ENCODE measurements at regions not wholly inside any gene's neighbourhood (a gene's known extent, or its start where the extent isn't known, plus 50 kb on each side); places are given as distances from the start of the nearest gene placed in this dataset.

DNA sequence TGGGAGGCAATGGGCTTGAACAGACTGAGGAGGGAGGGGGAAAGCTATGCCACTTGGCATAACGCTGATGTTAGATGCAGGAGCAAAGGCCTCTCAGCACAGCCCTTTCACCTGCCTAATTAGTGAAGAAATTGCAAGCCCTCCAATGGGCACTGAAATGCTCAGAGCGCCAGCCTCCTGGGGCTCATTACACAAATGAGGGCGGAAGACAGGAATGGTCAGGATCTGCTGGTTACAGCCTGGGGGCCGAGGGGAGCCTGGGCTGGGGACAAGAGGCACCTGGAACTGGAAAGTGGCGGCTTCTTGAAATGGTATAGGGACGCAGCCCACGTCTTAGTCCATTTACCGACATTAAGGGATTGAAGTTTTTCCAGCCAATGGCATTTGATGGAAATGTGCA, 50.2 kb upstream of the PLET1 start:
- DNase-seq (ENCODE audit: extremely low spot score): no peak
- CTCF ChIA-PET: no interaction called here
- no peak for TF ChIP-seq HDGF (IDR thresholded peaks at IDR 0.05; ENCODE audit: borderline replicate concordance)
- TF ChIP-seq CTBP1 (IDR thresholded peaks at IDR 0.05; ENCODE audit: borderline replicate concordance): no peak
- TF ChIP-seq, protein P1, sequence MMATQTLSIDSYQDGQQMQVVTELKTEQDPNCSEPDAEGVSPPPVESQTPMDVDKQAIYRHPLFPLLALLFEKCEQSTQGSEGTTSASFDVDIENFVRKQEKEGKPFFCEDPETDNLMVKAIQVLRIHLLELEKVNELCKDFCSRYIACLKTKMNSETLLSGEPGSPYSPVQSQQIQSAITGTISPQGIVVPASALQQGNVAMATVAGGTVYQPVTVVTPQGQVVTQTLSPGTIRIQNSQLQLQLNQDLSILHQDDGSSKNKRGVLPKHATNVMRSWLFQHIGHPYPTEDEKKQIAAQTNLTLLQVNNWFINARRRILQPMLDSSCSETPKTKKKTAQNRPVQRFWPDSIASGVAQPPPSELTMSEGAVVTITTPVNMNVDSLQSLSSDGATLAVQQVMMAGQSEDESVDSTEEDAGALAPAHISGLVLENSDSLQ (IDR thresholded peaks at IDR 0.05): no peak
- no peak for TF ChIP-seq LEF1 (IDR thresholded peaks at IDR 0.05; ENCODE audit: borderline replicate concordance)
- POLR2A ChIA-PET: no interaction called here

DNA sequence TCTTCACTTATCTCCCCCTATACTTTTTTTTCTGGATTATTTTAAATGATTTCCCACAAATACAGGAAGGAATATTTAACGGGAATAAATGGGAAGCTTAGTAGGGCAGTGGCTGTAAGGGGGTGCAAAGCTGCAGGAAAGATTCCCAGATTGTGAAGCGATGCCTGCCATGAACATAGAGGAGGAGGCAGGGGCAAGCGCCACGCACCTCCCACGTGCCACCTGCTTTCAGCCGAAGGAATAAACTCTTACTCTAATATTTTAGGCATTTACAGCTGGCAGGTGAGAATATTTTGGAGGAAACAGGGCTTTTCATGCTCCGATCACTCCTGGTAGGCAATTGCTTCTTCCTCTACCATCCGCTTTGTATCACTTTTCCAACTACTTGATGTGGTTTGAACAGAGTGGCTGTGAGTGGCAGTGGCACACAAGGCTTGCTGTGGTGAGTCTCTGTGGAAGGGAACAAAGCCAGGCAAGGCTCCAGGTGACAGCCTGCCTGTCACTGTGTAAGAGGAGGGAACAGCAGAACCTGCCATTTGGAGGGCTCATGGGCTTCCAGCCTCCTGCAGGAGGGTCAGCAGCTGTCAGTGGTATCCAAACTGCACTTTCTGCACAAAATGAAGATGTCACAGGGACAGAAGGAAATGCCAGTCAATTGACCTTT, 54.5 kb upstream of the PLET1 start:
- TF ChIP-seq FOXA1 (IDR thresholded peaks at IDR 0.05) (no peak), CTBP1 (IDR thresholded peaks at IDR 0.05; ENCODE audit: borderline replicate concordance) (no peak), SUZ12 (IDR thresholded peaks at IDR 0.05) (no peak), SP1 (IDR thresholded peaks at IDR 0.05) (no peak), FOXK2 (IDR thresholded peaks at IDR 0.05) (no peak), BHLHE40 (IDR thresholded peaks at IDR 0.05; ENCODE audit: borderline replicate concordance) (no peak), LEF1 (IDR thresholded peaks at IDR 0.05; ENCODE audit: borderline replicate concordance) (no peak), ELF4 (IDR thresholded peaks at IDR 0.05) (no peak)
- TF ChIP-seq, protein P1 (IDR thresholded peaks at IDR 0.05): no peak
- CTCF ChIA-PET: no interaction called here
- POLR2A ChIA-PET: no interaction called here
- DNase-seq (ENCODE audit: extremely low spot score): no peak

DNA sequence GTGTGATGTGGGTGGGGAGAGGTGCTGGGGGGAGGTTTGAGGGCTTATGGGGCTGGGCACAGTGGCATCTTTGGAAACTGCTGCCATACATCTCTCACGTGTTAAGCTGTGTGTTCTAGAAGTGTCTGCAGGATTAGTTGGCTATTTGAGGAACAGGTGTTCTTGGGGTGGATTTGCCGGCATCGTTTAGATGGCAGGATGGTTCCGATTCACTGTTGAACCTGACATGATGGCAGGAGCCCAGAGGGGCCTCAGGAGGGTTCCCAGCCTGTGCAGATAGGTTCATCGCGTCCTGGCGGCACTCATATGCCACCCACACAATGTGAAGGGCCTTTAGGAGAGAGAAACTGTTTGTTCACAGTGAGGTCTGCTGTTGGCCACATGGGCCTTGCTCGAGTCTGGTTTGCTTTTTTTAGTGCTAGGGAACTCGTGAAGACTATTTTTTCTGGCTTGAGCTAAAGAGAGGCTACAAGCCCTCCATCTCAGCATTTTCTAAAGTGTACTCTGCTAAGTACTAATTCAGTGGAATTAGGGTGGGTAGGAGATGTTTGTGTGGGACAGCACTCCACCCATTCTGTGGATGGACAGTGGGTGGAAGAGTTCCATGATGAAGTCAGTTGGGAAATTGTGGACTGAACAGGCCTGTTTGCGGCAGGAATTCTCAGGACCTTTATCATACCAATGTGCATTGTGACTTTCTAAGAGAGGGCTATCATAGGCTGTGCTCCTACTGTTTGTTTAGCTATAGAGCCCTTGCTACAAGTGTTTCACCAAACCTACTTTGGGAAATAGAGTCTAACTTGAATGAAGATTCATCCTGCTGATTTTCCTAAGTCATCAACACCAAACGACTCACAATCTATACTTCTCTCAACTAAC, 55.4 kb upstream of the PLET1 start:
- ChIA-PET CTCF (no interaction called here), POLR2A (no interaction called here)
- TF ChIP-seq FOXM1 (IDR thresholded peaks at IDR 0.05; ENCODE audit: borderline replicate concordance): no peak
- TF ChIP-seq L3MBTL2 (conservative IDR thresholded peaks at IDR 0.05): no peak
- DNase-seq (ENCODE audit: extremely low spot score): no peak

DNA sequence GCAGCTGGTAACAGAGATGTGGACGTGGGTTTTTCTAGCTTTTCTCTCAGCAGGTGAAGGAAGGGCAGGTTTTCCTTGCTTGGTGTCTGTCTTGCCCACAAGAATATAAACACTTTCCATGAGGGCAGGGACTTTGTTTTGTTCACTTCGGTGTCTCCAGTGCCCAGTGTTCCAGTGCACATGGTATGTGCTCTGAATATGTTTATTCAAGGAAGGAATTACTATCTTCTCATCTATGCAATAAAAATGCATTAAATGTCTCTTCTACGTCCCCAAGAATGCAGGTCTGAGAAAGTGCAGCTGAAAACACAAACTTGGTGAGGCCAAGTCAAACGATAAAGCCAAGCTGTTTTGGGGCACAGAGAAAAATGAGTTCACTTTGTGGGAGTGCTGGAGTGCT, 56.3 kb upstream of the PLET1 start:
- ChIA-PET CTCF (no interaction called here), POLR2A (no interaction called here)
- DNase-seq (ENCODE audit: extremely low spot score): no peak
- TF ChIP-seq HDGF (IDR thresholded peaks at IDR 0.05; ENCODE audit: borderline replicate concordance) (no peak), SUZ12 (IDR thresholded peaks at IDR 0.05) (no peak), FOXK2 (IDR thresholded peaks at IDR 0.05) (no peak), ZNF384 (IDR thresholded peaks at IDR 0.05) (no peak), FOXM1 (IDR thresholded peaks at IDR 0.05; ENCODE audit: borderline replicate concordance) (no peak), LEF1 (IDR thresholded peaks at IDR 0.05; ENCODE audit: borderline replicate concordance) (no peak), NFRKB (IDR thresholded peaks at IDR 0.05) (no peak), TARDBP (IDR thresholded peaks at IDR 0.05) (no peak), SP1 (IDR thresholded peaks at IDR 0.05) (no peak), ARNT (IDR thresholded peaks at IDR 0.05) (no peak), L3MBTL2 (conservative IDR thresholded peaks at IDR 0.05) (no peak), BHLHE40 (IDR thresholded peaks at IDR 0.05; ENCODE audit: borderline replicate concordance) (no peak), FOXA1 (IDR thresholded peaks at IDR 0.05) (no peak)
- TF ChIP-seq, protein P1 (IDR thresholded peaks at IDR 0.05): no peak

DNA sequence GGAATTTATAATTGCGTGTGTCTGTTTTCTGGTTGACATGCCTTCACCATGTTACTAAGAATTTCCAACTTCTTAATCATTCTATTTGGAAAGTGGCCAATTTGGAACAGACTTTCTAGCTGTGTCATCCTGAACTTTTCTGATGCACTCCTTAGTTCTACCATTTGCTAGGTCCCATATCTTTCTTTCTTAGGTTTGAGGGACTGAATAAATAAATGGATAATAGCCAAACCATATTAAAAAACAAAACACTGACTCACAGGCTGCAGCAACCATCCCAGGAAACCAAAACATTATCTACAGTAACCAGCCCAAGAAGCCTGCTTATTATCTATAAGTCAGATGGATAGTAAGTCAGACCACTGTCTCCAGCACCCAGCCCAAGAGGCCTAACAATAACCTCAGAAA, 57.5 kb upstream of the PLET1 start:
- no peak for TF ChIP-seq FOXA1 (IDR thresholded peaks at IDR 0.05)
- no peak for TF ChIP-seq NFRKB (IDR thresholded peaks at IDR 0.05)
- TF ChIP-seq L3MBTL2 (conservative IDR thresholded peaks at IDR 0.05): no peak
- no peak for TF ChIP-seq LEF1 (IDR thresholded peaks at IDR 0.05; ENCODE audit: borderline replicate concordance)
- TF ChIP-seq ELF4 (IDR thresholded peaks at IDR 0.05): no peak
- TF ChIP-seq HDGF (IDR thresholded peaks at IDR 0.05; ENCODE audit: borderline replicate concordance): no peak
- TF ChIP-seq TARDBP (IDR thresholded peaks at IDR 0.05): no peak
- no peak for TF ChIP-seq ZNF384 (IDR thresholded peaks at IDR 0.05)
- no peak for TF ChIP-seq ARNT (IDR thresholded peaks at IDR 0.05)
- TF ChIP-seq CTBP1 (IDR thresholded peaks at IDR 0.05; ENCODE audit: borderline replicate concordance): no peak
- no peak for TF ChIP-seq SUZ12 (IDR thresholded peaks at IDR 0.05)
- no peak for TF ChIP-seq FOXM1 (IDR thresholded peaks at IDR 0.05; ENCODE audit: borderline replicate concordance)
- TF ChIP-seq BHLHE40 (IDR thresholded peaks at IDR 0.05; ENCODE audit: borderline replicate concordance): no peak
- CTCF ChIA-PET: no interaction called here
- no peak for DNase-seq (ENCODE audit: extremely low spot score)
- POLR2A ChIA-PET: no interaction called here

DNA sequence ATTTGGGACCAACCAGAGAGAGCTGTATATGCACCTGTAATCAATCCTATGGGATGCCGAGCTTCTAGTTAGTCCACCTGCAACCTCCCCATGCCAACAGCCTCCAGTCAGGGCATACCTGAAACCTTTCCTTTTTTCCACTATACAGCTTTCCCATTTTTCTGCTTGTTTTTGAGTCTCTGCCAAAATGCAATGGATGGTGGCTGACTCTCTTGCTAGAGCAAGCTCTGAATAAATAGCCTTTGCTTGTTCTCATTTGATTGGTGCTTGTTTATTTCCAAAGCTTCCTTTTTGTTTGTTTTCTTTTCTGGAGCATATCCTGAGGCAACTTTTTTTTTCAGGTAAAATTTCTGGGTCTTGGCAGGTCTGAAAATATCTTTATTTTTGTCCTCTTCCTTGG, 58.0 kb upstream of the PLET1 start:
- TF ChIP-seq, protein P1 (IDR thresholded peaks at IDR 0.05): no peak
- TF ChIP-seq BHLHE40 (IDR thresholded peaks at IDR 0.05; ENCODE audit: borderline replicate concordance): no peak
- POLR2A ChIA-PET: no interaction called here
- CTCF ChIA-PET: no interaction called here
- DNase-seq (ENCODE audit: extremely low spot score): no peak
